CD4-positive, alpha-beta T cell treated with Interferon gamma for 1 hour (primary cell): ENCODE measurements at regions not wholly inside any gene's neighbourhood (a gene's known extent, or its start where the extent isn't known, plus 50 kb on each side); places are given as distances from the start of the nearest gene placed in this dataset.

Experiments used
- DNase-seq: peaks from one replicate; pipeline ENCODE4 v3.0.0-alpha.2; 2020

GRCh38 chr16:86965331-86965730 is 351.9 kb downstream of the C16orf95 start:
- DNase-seq: no peak

DNA sequence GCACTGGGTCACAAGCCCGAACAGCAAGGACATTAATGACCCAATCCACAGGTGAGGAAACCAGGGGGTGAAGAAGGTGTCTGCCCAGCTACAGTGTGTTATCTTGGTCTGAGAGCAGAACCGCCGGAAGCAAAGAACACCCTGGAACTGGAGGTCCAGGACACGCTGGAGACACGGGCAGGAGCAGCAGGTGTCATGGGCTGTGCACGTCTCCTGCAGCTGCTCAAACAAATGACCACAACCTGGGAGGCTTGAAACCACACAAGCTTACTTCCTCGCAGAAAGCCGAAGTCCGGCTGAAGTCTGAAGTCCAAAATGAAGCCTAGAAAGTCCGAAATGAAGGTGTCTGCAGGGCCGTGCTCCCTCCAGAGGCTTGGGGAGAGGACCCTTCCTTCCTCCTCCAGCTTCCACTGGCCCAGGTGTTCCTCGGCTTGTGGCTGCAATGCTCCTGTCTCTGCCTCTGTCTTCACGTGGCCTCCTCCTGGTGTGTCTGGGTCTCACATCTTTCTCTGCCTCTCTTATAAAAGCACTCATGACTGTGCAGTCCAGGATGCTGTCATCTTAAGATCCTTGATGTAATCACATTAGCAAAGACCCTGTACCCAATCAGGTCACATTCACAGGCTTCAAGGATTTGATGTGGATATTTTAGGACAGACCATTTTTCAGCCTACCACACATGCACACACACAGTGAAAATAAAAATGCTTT is 351.2 kb downstream of the C16orf95 start:
- DNase-seq: no peak

DNA sequence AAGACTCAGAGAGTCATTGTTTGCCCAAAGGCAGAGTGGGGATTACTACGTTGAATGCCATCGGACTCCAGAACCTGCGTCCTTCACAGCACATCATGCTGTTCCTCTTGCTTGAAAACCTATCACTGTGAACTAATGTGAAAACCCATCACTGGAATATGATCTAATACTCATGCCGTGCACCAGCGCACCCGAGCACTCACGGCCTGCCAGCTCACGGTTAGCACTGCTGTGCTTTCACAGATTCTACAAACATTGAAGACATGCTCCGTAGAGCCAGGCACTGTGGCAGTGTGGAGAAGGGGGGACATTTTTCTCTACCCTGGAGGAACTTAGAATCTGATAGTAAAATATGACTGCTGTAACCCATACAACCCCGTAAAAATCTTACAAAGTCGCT is 350.4 kb downstream of the C16orf95 start:
- no peak for DNase-seq

DNA sequence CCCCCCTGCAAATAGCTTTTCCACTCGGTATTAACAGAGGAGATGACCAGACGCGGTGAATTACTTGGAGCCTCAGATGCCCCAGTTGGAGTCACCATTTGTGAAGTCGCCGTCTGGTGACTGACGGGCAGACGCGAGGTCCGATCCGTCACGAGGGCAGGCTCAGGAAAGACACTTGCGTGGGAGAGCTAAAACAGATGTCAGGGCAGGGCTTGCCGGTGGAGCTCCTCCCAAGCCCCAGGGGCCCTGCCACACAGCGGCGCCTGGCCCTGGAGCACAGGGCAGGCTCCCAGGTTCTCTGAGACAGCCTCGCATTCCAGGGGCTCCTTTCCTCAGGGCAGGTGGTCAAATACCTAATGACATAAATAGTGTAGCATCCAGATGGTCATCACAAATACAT is 348.3 kb downstream of the C16orf95 start:
- no peak for DNase-seq

DNA sequence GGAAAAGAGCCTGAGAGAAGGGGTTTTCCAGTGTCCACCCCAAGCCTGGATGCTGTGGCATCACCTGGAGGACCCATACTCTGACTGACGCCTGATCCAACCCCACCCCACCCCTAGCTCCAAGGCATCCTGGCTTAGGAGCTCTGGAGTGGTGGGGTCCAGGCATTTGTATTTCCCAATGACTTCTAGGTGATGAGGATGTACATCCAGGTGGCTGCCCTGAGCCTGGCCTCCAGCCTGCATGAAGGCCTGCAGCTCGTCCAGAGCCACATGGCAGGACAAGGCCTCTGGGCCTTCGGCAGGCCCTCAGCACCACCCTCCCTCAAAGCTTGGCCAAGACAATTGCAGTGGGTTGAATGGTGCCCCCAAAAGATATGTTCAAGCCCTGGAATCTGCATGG is 347.5 kb downstream of the C16orf95 start:
- DNase-seq: no peak

DNA sequence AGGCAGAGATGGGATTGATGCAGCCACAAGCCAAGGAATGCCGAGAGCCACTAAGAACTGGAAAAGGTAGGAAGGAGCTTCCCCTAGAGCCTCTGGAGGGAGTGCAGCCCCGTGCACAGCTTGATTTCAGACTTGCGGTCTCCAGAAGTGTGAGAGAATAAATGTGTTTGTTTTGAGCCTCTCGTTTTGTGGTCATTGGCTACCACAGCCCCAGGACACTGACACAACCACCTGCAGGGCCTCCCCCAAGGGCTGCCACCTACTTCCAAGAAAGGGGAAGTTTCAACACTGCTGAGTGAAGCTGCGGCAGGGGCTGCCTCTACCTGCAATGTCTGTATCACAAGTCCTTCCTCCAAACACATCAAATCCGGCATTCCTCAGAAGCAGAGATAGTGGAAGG is 346.9 kb downstream of the C16orf95 start:
- DNase-seq: no peak

DNA sequence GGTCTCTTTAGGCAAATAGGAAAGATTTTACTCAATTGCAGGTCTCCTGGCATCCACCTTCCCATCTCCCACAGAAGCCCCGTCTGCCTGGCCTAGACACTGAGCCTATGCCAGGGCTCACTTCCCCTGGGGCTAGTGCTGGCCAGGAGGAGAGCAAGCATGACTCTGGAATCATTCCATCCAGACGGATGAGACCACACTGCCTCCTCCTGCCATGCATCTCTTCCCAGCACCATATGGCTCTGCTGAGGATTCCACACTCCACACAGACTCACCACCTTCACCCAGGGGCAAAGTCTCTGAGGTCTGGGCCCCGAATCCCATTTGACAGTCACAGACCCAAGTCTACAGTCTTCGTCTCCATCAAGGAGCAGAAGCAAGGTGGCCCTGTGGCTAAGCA is 346.5 kb downstream of the C16orf95 start:
- no peak for DNase-seq

DNA sequence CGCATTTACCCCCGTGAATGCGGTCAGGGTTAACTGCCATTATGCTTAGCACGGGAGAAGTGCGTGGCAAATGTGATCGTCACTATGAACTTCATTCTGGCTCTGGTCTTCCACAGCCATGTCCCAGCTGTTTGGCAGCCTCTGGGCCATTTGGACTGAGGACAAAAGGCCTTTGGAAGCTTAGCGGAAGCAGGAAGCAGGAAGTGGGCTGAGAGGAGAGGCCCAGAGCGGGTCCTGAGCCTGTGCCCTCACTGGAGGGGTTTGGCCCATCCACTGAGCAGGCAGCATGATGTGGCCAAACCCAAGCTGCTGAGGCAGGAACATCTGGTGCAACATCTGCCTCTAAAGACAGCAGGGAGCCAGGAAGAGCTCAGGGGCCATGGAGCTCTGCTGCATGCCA is 345.9 kb downstream of the C16orf95 start:
- DNase-seq: no peak

DNA sequence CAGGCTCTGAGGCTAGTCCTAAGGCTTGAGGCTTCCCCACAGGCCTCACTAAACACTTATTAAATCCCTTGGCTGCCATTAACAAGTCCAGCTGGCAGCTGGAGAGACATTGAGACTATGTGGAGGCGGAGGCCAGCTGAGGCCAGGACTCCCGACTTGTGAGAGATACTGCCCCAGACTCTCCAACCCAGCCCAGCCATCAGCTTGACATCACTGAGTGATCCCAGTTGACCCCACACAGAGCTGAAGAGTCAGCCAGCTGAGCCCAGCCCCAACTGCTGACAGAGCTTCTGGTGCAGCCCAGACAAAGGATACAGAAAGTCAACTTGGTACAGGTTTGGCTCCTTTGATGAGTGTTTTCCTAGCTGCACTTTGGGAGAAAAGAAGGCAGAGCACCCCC is 343.1 kb downstream of the C16orf95 start:
- no peak for DNase-seq

- DNase-seq: no peak
Measured at GRCh38 chr16:86975445-86975844, 341.7 kb downstream of the C16orf95 start.

- DNase-seq: no peak
Measured at GRCh38 chr16:86977076-86977676, 340.0 kb downstream of the C16orf95 start.

GRCh38 chr16:86978445-86979030 is 338.7 kb downstream of the C16orf95 start:
- no peak for DNase-seq

DNA sequence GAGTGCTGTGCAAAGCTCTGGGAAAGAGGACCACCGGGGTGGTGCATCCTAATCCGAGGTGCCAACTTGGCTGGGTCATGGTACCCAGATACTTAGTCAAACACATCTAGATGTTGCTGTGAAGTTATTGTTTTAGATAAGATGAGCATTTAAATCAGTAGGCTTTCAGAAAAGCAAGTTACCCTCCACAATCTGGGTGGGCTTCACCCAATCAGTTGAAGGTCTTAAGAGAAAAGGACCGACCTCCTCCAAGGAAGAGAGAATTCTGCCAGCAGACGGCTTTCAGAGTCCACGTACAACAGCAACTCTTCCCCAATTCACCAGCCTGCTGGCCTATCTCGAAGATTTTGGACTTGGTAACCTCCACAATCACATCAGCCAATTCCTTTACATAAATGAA is 338.1 kb downstream of the C16orf95 start:
- no peak for DNase-seq

DNA sequence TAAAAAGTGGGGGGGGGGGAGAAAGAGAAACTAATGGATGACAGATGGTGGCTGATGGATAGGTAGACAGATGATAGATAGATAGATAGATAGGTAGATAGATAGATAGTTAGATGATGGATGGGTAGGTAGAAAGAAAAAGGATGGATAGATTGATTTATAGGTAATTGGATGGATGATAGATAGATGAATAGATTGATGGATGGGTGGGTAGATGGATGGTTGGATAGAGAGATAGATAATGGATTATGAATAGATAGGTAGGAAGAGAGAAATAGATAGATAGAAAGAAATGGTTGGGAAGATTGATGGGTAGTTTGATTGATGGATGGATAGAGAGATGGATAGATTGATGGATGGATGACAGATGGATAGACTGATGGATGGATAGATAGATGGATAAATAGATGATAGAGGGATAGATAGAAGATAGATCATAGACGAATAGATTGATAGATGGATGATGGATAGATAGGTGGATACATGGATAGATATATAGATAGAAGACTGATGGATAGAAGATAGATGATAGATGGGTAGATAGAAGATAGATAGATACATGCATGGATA is 337.1 kb downstream of the C16orf95 start:
- DNase-seq: no peak

DNA sequence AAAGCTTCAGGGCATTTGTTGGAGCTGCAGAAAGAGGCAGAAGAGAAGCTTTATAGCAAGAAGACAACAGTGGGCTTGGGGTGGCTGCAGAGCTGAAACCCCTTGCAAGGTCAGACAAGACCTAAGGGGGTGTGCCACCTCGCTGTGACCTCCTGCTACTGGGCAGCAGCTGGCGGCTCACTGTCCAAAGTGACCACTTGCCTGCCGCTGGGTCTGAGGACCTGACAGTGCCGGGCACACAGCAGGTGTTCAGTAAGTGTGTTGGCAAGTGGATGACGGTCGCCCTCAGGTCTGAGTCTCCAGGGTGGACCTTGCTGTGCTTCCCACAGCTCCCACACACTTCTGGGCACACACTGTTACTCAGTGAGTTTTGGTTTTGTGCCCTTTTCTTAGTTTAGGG is 336.5 kb downstream of the C16orf95 start:
- no peak for DNase-seq

DNA sequence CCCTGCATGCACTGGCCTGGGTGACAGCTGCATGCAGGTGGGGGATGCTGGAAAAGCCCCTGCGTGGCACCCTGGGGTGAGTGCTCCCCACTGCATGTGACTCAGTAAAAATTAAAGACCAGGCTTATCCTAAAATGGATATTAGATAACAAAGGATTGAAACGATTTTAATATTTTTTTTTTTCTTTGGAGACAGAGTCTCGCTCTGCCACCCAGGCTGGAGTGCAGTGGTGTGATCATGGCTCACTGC is 334.9 kb downstream of the C16orf95 start:
- no peak for DNase-seq

DNA sequence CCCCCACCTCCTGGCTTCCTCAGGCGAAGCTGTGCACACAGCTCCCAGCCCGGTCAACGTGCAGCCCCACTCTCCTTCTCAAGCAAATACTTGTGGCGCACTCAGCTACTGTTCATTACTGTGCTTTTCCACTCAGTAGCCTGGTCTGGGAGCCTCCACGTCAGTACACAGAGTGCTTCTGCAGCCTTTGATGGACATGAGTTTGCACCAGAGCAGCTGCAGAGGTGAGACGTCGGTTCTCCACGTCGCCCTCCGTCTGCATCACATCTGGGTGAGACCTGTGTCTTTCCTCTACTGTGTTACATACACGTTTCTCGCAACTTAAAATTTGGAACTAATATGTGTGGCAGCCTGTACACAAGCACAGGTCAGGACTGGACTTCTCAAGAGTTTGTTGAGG is 334.3 kb downstream of the C16orf95 start:
- DNase-seq: no peak

DNA sequence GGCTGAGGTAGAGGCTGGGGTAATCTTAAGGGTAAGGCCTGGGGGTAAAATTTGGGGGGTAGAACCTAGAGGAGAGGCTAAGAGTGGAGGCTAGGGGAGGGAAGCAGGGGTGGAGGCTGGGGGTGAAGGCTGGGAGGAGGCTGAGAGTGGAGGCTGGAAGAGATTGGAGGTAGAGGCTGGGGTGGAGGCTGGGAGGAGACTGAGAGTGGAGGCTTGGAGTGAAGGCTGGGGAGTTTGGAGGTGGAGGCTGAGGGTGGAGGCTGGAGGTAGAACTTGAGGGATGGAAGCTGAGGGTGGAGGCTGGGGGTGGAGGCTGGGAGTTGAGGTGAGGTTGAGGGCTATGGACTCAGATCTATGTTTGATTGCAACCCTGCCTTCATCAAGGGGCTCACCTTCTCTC is 333.6 kb downstream of the C16orf95 start:
- no peak for DNase-seq

- no peak for DNase-seq
Measured at GRCh38 chr16:86984343-86984742, 332.8 kb downstream of the C16orf95 start.

DNA sequence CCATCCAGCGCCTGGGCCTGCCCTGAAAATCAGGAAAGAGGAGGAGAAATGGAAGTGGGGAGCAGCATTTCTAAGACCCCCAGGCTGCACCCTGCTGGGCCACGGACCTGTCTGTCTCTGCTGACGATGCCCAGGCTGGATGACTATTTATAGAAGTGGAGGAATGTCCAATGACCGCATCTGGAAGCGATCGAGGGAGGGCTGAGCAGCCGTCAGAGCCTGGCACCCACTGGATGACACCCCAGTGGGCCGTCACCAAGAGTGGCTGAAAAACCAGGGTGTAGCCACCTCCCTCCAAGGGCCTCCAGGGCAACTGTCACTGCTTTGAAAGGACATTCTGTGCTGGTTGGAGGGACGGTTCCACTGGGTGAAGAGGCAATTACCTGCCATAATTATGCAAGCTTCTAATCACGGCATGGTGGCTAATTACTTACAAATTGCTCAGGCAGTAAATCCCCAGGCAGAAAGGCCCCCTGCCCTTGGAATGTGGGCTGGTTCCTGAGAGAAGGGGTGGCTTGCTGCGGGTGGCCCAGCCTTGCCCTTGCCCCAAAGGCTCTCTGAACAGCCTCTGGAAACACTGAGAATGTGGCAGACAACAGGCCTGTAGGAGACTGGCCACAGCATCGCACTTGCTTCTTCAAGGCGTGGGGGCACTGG is 332.1 kb downstream of the C16orf95 start:
- no peak for DNase-seq

GRCh38 chr16:86985648-86986015 is 331.6 kb downstream of the C16orf95 start:
- DNase-seq: no peak

DNA sequence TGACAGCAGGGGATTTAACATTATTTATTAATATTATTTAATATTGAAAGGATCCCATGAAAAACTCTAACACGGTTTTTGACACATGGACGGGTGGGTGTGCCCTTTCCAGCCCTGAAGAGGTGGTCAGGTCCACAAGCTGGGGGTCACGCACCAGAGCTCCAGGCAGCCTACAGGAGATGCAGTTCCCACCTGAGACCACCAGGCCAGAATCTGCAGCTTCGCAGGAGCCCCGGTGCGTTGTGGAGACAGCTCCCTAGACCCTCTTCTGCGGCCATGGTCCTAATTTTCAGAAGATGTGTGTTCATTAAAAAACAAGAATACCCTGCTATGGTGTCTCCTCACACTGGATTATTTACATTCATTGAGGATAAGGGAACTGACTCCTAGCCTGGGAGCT is 331.1 kb downstream of the C16orf95 start:
- DNase-seq: no peak

DNA sequence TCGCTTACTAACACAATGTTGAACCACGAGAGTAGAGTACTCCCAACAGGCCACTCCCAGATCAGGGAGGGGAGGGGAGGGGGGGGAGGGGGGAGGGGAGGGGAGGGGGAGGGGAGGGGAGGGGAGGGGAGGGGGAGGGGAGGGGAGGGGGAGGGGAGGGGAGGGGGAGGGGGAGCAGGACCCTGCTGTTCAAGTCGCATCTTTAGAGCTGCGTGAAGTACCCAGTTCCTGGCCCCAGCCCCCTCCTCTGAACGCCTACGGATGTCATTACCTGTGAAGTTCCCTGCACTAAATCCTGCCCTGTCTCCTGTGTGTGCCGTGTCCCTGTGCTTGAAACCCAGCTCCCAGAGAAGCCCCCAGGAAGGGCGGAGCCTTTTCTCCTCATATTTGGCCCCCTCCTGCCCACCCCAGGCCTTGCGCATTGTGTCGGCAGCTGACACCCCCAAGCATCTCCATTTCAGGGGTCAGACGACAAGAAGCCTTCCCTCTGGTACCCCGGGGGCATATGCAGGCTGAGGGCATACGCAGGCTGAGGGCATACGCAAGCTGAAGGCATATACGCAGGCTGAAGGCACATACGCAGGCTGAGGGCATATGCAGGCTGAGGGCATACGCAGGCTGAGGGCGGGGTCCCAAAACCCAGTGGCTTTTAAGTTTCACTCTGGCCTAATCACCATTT is 330.2 kb downstream of the C16orf95 start:
- DNase-seq: no peak
